Fibroblast of the aortic adventitia (primary cell): ENCODE measurements at regions not wholly inside any gene's neighbourhood (a gene's known extent, or its start where the extent isn't known, plus 50 kb on each side); places are given as distances from the start of the nearest gene placed in this dataset.

ENCODE experiments used
- DNase-seq: peaks from one replicate; pipeline ENCODE4 v3.0.0-alpha.2; 2010; ENCODE audit warnings: low read depth
- H3K4me3 ChIP-seq: 2 replicates; pipeline ENCODE4 v1.5.1; 2011; ENCODE audit warnings: low read depth, mild to moderate bottlenecking, control low read depth, low read length, moderate library complexity
- CTCF ChIP-seq: IDR thresholded peaks from 2 replicates; pipeline ENCODE4 v1.5.1; 2011; ENCODE audit warnings: mild to moderate bottlenecking, low read length, control low read depth, inconsistent platforms; ENCODE audit not compliant: insufficient read depth

- TF ChIP-seq CTCF: no peak
- DNase-seq: no peak
- H3K4me3 ChIP-seq: no peak overlapping the region
Measured at GRCh38 chr10:131769571-131770410, 131.0 kb upstream of the PPP2R2D start.

GRCh38 chr10:131770946-131771633 is 129.7 kb upstream of the PPP2R2D start:
- DNase-seq: no peak
- TF ChIP-seq CTCF: no peak
- no peak overlapping the region for H3K4me3 ChIP-seq

GRCh38 chr10:131771634-131772358 is 129.0 kb upstream of the PPP2R2D start:
- DNase-seq: no peak
- no peak overlapping the region for H3K4me3 ChIP-seq
- TF ChIP-seq CTCF: no peak

- DNase-seq: no peak
- H3K4me3 ChIP-seq: no peak overlapping the region
- no peak for TF ChIP-seq CTCF
Measured at GRCh38 chr10:131772441-131772840, 128.4 kb upstream of the PPP2R2D start.

GRCh38 chr10:131773370-131774343 is 127.2 kb upstream of the PPP2R2D start:
- no peak overlapping the region for H3K4me3 ChIP-seq
- no peak for DNase-seq
- no peak for TF ChIP-seq CTCF

GRCh38 chr10:131774681-131775085 is 126.1 kb upstream of the PPP2R2D start:
- no peak overlapping the region for H3K4me3 ChIP-seq
- TF ChIP-seq CTCF: no peak
- DNase-seq: no peak
